ENCODE measurements at regions not wholly inside any gene's neighbourhood (a gene's known extent, or its start where the extent isn't known, plus 50 kb on each side); places are given as distances from the start of the nearest gene placed in this dataset.

DNA sequence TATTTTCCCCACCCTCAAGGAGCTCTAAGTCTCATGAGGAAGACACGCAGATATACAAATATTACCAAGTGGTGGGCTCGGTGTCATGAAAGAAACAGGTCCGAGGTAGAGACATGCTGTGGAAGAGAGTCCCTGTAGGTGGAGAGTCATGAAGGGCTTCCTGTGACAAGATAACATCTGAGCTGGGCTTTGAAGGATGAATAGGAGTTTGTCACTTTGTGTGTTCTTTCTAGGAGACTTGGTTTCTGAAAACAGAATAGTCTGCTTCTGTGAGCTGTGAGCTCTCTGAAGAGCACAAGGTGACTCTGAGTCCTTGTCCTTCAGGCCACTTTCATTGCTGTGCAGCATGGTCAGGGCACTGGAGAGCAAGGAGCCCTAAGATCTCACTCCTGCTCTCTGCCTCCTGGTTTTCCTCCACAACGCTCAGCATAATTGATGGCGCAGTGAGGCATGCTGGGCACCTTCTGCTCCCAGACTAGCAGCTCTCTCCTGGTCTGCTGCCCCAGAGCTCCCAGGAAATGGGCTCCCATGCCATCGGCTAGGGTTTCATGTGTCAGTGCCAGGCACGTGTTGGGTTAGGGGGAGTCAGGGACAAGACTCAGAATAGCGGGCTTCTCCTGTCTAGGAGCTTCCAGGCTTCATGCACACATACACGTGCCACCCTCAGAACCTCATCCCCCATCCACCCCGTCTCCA lies 209.9 kb upstream of the CSF3R start:
- WGBS, 2 experiments (ENCODE audit: extremely low coverage in 1 of 2, insufficient coverage in 1 of 2, insufficient read length in 1 of 2, insufficient replicate concordance in 2 of 2, low coverage in 1 of 2, low lambda C conversion rate in 2 of 2, missing lambda C conversion rate in 1 of 2) = 87% methylated on average over 10 of the region's 10 CpGs; no CpG with 5 or more reads in 1 of the 2 experiments
- TF ChIP-seq RNF2 (IDR thresholded peaks at IDR 0.05; ENCODE audit: borderline replicate concordance, low read depth, low read length, missing control alignments, poor library complexity, severe bottlenecking) (no peak), KDM1A (IDR thresholded peaks at IDR 0.05; ENCODE audit: borderline replicate concordance, low read length) (no peak), RAD21 (IDR thresholded peaks at IDR 0.05 in 1 of 2, conservative IDR thresholded peaks at IDR 0.05 in 1 of 2; ENCODE audit: low read depth in 2 of 2, low read length in 2 of 2) (no peak), BRCA1 (IDR thresholded peaks at IDR 0.05; ENCODE audit: low read depth, low read length) (no peak), MAFK (IDR thresholded peaks at IDR 0.05; ENCODE audit: low read depth, low read length) (no peak)
- TF ChIP-seq, protein P1, sequence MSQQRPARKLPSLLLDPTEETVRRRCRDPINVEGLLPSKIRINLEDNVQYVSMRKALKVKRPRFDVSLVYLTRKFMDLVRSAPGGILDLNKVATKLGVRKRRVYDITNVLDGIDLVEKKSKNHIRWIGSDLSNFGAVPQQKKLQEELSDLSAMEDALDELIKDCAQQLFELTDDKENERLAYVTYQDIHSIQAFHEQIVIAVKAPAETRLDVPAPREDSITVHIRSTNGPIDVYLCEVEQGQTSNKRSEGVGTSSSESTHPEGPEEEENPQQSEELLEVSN (IDR thresholded peaks at IDR 0.05) = no peak
- H4K91ac ChIP-seq (replicated peaks; ENCODE audit: insufficient read length, low read length) = no peak overlapping the region
- ChIA-PET CTCF (ENCODE audit: partially characterized antibody) (interaction anchor here (0.6 to 1.9 kb wide), 8 partner anchors 8 to 199 kb away, joined by 3 to 7 read pairs (median 4); no protein-coding TSS in a partner anchor), POLR2A (ENCODE audit: partially characterized antibody) (no interaction called here)
- H4K20me1 ChIP-seq (replicated peaks in 1 of 2; ENCODE audit: control insufficient read depth in 1 of 2, insufficient read depth in 2 of 2, low read length in 2 of 2) = peaks cover 0 to 2% of the 10 kb centered on the region in 2 experiments
- no peak overlapping the region for H2AFZ ChIP-seq (ENCODE audit: low read length)
- no peak overlapping the region for H2BK20ac ChIP-seq (ENCODE audit: low read length)
- H3K4me2 ChIP-seq (ENCODE audit: insufficient read depth in 1 of 2, low read depth in 2 of 2, low read length in 2 of 2) = no peak overlapping the region
- H2BK12ac ChIP-seq (ENCODE audit: low read depth, low read length) = no peak overlapping the region
- no peaks in the 10 kb centered on the region for H3K79me2 ChIP-seq (ENCODE audit: control insufficient read depth in 1 of 2, insufficient read depth in 2 of 2, low read length in 2 of 2)
- H3K4ac ChIP-seq (replicated peaks; ENCODE audit: insufficient read length, low read depth, low read length) = no peak overlapping the region
- DNase-seq (ENCODE audit: low read depth in 1 of 2, low spot score in 2 of 2) = no peak
- H4K8ac ChIP-seq (ENCODE audit: extremely low read depth, insufficient read depth, low read length) = peak overlapping the region; percentile 28; the same call in 1 of the 2 replicates
- H3K9me3 ChIP-seq (ENCODE audit: insufficient read depth in 2 of 2, low read depth in 1 of 2, low read length in 1 of 2) = no peaks in the 10 kb centered on the region
- H3K18ac ChIP-seq (ENCODE audit: extremely low read depth, low read length) = no peak overlapping the region
- peaks cover 2% of the 10 kb centered on the region; the same call in 1 of the 2 replicates for H3K23me2 ChIP-seq (ENCODE audit: low read depth, low read length)
- no peaks in the 10 kb centered on the region for H3K36me3 ChIP-seq (ENCODE audit: control insufficient read depth in 2 of 4, insufficient read depth in 4 of 4, low read length in 3 of 4)
- H2BK5ac ChIP-seq (ENCODE audit: low read depth, low read length) = no peak overlapping the region
- FAIRE-seq = no peak
- H3K27ac ChIP-seq (ENCODE audit: low read depth, low read length) = no peak overlapping the region
- H3K23ac ChIP-seq (ENCODE audit: insufficient read length) = no peak overlapping the region
- no peak overlapping the region for H3K9ac ChIP-seq (replicated peaks in 1 of 4; ENCODE audit: extremely low read depth in 1 of 4, low read depth in 3 of 4, low read length in 3 of 4)
- no peaks in the 10 kb centered on the region for H3K79me1 ChIP-seq (ENCODE audit: low read depth, low read length)
- H3K4me1 ChIP-seq (replicated peaks in 1 of 4; ENCODE audit: control insufficient read depth in 3 of 4, insufficient read depth in 4 of 4, low read length in 3 of 4) = no peaks in the 10 kb centered on the region
- H3K56ac ChIP-seq (replicated peaks; ENCODE audit: insufficient read length, low read depth, low read length) = no peak overlapping the region
- no peak overlapping the region for H2BK120ac ChIP-seq (replicated peaks; ENCODE audit: low read depth, low read length)
- no peak overlapping the region for H3K14ac ChIP-seq (ENCODE audit: insufficient read length)
- H3K4me3 ChIP-seq (ENCODE audit: extremely low read depth in 1 of 4, insufficient read depth in 2 of 4, low read depth in 3 of 4, low read length in 4 of 4) = no peak overlapping the region
- H2BK15ac ChIP-seq (ENCODE audit: low read length) = no peak overlapping the region
- no peaks in the 10 kb centered on the region; a peak in 2 of 7 replicates for H3K27me3 ChIP-seq (replicated peaks in 1 of 4; ENCODE audit: control insufficient read depth in 3 of 4, extremely low read depth in 1 of 4, insufficient read depth in 3 of 4, low read length in 3 of 4)
- no peak overlapping the region for H2AK5ac ChIP-seq (ENCODE audit: low read depth, low read length)
- no peak overlapping the region for H4K5ac ChIP-seq (ENCODE audit: insufficient read length, low read depth, low read length)

Measured in H1 (cell line).